ENCODE measurements at regions not wholly inside any gene's neighbourhood (a gene's known extent, or its start where the extent isn't known, plus 50 kb on each side); places are given as distances from the start of the nearest gene placed in this dataset.
"Not testable (repeated sequence)": the region's sequence is repeated elsewhere in the genome, so short reads cannot be mapped to it uniquely, and the experiment has no call there.

DNA sequence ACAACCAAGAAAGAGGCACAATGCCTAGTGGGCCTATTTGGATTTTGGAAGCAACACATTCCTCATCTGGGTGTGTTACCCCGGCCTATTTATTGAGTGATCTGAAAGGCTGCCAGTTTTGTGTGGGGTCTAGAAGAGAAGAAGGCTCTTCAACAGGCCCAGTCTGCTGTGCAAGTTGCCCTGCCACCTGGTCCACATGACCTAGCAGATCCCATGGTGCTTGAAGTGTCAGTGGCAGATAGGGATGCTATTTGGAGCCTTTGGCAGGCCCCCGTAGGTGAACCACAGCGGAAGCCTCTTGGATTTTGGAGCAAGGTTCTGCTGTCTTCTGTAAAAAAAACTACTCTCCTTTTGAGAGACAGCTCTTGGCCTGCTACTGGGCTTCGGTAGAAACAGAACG is 820.1 kb downstream of the TMTC2 start:
- Histone ChIP-seq H3K9me3 (ENCODE audit: control insufficient read depth, low read depth, low read length) (no peaks in the 10 kb centered on the region), H3K27ac (ENCODE audit: control insufficient read depth, insufficient read depth, low read length) (no peak overlapping the region), H3K27me3 (ENCODE audit: control insufficient read depth, extremely low read depth, insufficient read depth, low read length) (no peaks in the 10 kb centered on the region), H2AFZ (ENCODE audit: control insufficient read depth, low read length) (no peak overlapping the region), H3K4me2 (ENCODE audit: control insufficient read depth, extremely low read depth, insufficient read depth, low read depth, low read length) (no peak overlapping the region), H3K36me3 (ENCODE audit: control insufficient read depth in 2 of 2, extremely low read depth in 1 of 2, insufficient read depth in 2 of 2, low read length in 2 of 2) (no peaks in the 10 kb centered on the region), H3K4me1 (ENCODE audit: control insufficient read depth, extremely low read depth, insufficient read depth, low read length) (no peaks in the 10 kb centered on the region), H3K4me3 (ENCODE audit: control insufficient read depth in 2 of 3, extremely low read depth in 1 of 3, insufficient read depth in 2 of 3, low read depth in 1 of 3, low read length in 3 of 3) (no peak overlapping the region), H3K79me2 (ENCODE audit: control insufficient read depth, insufficient read depth, low read length) (no peaks in the 10 kb centered on the region), H3K9ac (ENCODE audit: control insufficient read depth, extremely low read depth, insufficient read depth, low read length) (no peak overlapping the region), H4K20me1 (ENCODE audit: control insufficient read depth, extremely low read depth, insufficient read depth, low read length) (no peaks in the 10 kb centered on the region), H3K9me1 (ENCODE audit: control insufficient read depth, extremely low read depth, insufficient read depth, low read length) (no peaks in the 10 kb centered on the region)
- dilution Hi-C loops (cut with MboI; ENCODE audit: extremely low pct_ligation_motif_present, low sequenced_read_pairs) = no loop called here
- FAIRE-seq (no peak), DNase-seq (ENCODE audit: low read depth, low spot score) (no peak)
- TF ChIP-seq, protein P1, sequence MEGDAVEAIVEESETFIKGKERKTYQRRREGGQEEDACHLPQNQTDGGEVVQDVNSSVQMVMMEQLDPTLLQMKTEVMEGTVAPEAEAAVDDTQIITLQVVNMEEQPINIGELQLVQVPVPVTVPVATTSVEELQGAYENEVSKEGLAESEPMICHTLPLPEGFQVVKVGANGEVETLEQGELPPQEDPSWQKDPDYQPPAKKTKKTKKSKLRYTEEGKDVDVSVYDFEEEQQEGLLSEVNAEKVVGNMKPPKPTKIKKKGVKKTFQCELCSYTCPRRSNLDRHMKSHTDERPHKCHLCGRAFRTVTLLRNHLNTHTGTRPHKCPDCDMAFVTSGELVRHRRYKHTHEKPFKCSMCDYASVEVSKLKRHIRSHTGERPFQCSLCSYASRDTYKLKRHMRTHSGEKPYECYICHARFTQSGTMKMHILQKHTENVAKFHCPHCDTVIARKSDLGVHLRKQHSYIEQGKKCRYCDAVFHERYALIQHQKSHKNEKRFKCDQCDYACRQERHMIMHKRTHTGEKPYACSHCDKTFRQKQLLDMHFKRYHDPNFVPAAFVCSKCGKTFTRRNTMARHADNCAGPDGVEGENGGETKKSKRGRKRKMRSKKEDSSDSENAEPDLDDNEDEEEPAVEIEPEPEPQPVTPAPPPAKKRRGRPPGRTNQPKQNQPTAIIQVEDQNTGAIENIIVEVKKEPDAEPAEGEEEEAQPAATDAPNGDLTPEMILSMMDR (optimal IDR thresholded peaks at IDR 0.05 in 1 of 3, IDR thresholded peaks at IDR 0.05 in 1 of 3, conservative IDR thresholded peaks at IDR 0.05 in 1 of 3; ENCODE audit: extremely low read depth in 1 of 3, insufficient read depth in 2 of 3, low read length in 3 of 3) = no peak
- TF ChIP-seq EZH2 (IDR thresholded peaks at IDR 0.05; ENCODE audit: low read length) = no peak

DNA sequence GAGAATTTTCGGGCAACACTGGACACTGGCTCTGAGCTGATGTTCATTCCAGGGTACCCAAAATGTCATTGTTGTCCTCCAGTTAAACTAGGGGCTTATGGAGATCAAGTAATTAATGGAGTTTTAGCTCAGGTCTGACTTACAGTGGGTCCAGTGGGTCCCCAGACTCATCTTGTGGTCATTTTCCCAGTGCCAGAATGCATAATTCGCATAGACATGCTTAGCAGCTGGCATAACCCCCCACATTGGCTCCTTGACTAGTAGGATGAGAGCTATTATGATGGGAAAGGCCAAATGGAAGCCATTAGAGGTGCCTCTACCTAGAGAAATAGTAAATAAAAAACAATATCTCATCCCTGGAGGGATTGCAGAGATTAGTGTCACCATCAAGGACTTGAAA is 818.9 kb downstream of the TMTC2 start:
- H3K27ac ChIP-seq (ENCODE audit: control insufficient read depth, insufficient read depth, low read length) = no peak overlapping the region
- no peak overlapping the region for H2AFZ ChIP-seq (ENCODE audit: control insufficient read depth, low read length)
- no peak for FAIRE-seq
- no peak for DNase-seq (ENCODE audit: low read depth, low spot score)
- no peak overlapping the region for H3K4me2 ChIP-seq (ENCODE audit: control insufficient read depth, extremely low read depth, insufficient read depth, low read depth, low read length)
- TF ChIP-seq, protein P1 (optimal IDR thresholded peaks at IDR 0.05 in 1 of 3, IDR thresholded peaks at IDR 0.05 in 1 of 3, conservative IDR thresholded peaks at IDR 0.05 in 1 of 3; ENCODE audit: extremely low read depth in 1 of 3, insufficient read depth in 2 of 3, low read length in 3 of 3) = no peak
- TF ChIP-seq EZH2 (IDR thresholded peaks at IDR 0.05; ENCODE audit: low read length) = no peak
- H3K4me1 ChIP-seq (ENCODE audit: control insufficient read depth, extremely low read depth, insufficient read depth, low read length) = no peaks in the 10 kb centered on the region
- no peak overlapping the region for H3K4me3 ChIP-seq (ENCODE audit: control insufficient read depth in 2 of 3, extremely low read depth in 1 of 3, insufficient read depth in 2 of 3, low read depth in 1 of 3, low read length in 3 of 3)
- no peaks in the 10 kb centered on the region for H3K79me2 ChIP-seq (ENCODE audit: control insufficient read depth, insufficient read depth, low read length)
- no peaks in the 10 kb centered on the region for H4K20me1 ChIP-seq (ENCODE audit: control insufficient read depth, extremely low read depth, insufficient read depth, low read length)
- no peaks in the 10 kb centered on the region for H3K27me3 ChIP-seq (ENCODE audit: control insufficient read depth, extremely low read depth, insufficient read depth, low read length)
- H3K36me3 ChIP-seq (ENCODE audit: control insufficient read depth in 2 of 2, extremely low read depth in 1 of 2, insufficient read depth in 2 of 2, low read length in 2 of 2) = no peaks in the 10 kb centered on the region
- dilution Hi-C loops (cut with MboI; ENCODE audit: extremely low pct_ligation_motif_present, low sequenced_read_pairs) = no loop called here
- H3K9ac ChIP-seq (ENCODE audit: control insufficient read depth, extremely low read depth, insufficient read depth, low read length) = no peak overlapping the region
- no peaks in the 10 kb centered on the region for H3K9me1 ChIP-seq (ENCODE audit: control insufficient read depth, extremely low read depth, insufficient read depth, low read length)
- H3K9me3 ChIP-seq (ENCODE audit: control insufficient read depth, low read depth, low read length) = no peaks in the 10 kb centered on the region

DNA sequence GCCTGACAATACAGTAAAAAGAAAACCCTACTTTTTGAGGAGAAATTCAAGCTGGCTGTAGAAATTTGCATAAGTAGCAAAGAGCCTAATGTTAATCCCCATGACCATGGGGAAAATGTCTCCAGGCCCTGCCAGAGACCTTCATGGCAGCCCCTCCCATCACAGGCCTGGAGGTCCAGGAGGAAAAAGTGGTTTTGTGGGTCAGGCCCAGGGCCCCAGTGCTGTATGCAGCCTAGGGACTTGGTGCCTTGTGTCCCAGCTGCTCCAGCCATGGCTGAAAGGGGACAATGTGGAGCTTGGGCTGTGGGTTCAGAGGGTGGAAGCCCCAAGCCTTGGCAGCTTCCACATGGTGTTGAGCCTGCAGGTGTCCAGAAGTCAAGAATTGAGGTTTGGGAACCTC is 813.2 kb downstream of the TMTC2 start:
- H3K4me1 ChIP-seq (ENCODE audit: control insufficient read depth, extremely low read depth, insufficient read depth, low read length); H3K27me3 ChIP-seq (ENCODE audit: control insufficient read depth, extremely low read depth, insufficient read depth, low read length); H4K20me1 ChIP-seq (ENCODE audit: control insufficient read depth, extremely low read depth, insufficient read depth, low read length); H3K27ac ChIP-seq (ENCODE audit: control insufficient read depth, insufficient read depth, low read length); H3K79me2 ChIP-seq (ENCODE audit: control insufficient read depth, insufficient read depth, low read length); DNase-seq (ENCODE audit: low read depth, low spot score); H3K9me1 ChIP-seq (ENCODE audit: control insufficient read depth, extremely low read depth, insufficient read depth, low read length); H3K9me3 ChIP-seq (ENCODE audit: control insufficient read depth, low read depth, low read length); H3K4me2 ChIP-seq (ENCODE audit: control insufficient read depth, extremely low read depth, insufficient read depth, low read depth, low read length); H2AFZ ChIP-seq (ENCODE audit: control insufficient read depth, low read length); H3K9ac ChIP-seq (ENCODE audit: control insufficient read depth, extremely low read depth, insufficient read depth, low read length); FAIRE-seq; dilution Hi-C loops (cut with MboI; ENCODE audit: extremely low pct_ligation_motif_present, low sequenced_read_pairs); H3K36me3 ChIP-seq (ENCODE audit: control insufficient read depth in 2 of 2, extremely low read depth in 1 of 2, insufficient read depth in 2 of 2, low read length in 2 of 2); H3K4me3 ChIP-seq (ENCODE audit: control insufficient read depth in 2 of 3, extremely low read depth in 1 of 3, insufficient read depth in 2 of 3, low read depth in 1 of 3, low read length in 3 of 3): not testable (repeated sequence)

All from keratinocyte (primary cell).